ENCODE measurements at regions not wholly inside any gene's neighbourhood (a gene's known extent, or its start where the extent isn't known, plus 50 kb on each side); places are given as distances from the start of the nearest gene placed in this dataset.

DNA sequence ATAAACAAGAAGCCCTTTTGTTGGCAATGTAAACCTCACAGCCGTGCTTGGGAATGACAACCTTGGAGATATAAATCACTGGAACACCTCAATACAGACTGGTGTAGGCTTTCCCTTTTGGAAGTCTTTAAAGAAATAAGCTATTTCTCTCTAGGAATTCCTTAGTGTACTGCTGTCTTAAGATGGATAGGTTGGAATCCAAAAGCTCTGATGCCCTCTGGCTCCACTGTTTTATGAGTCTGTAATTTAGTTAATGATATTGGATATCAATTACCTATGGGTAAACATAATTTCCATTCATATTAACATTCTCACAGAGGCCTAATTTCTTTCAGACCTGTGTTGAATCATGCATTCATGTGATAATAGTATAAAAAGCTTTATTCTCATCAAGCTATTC lies 435.9 kb upstream of the MPDZ start:
- Histone ChIP-seq H3K9me3 (ENCODE audit: control insufficient read depth, insufficient read depth, low read length) (no peaks in the 10 kb centered on the region), H3K27me3 (ENCODE audit: control insufficient read depth, low read length) (no peaks in the 10 kb centered on the region), H3F3A (ENCODE audit: control insufficient read depth, insufficient read depth) (no peaks in the 10 kb centered on the region), H3K4me1 (ENCODE audit: control insufficient read depth, low read length) (no peaks in the 10 kb centered on the region), H3K9me2 (replicated peaks; ENCODE audit: control insufficient read depth, low read length) (no peaks in the 10 kb centered on the region), H3K27ac (ENCODE audit: low read depth, low read length) (no peak overlapping the region), H3K4me2 (ENCODE audit: low read length) (no peak overlapping the region), H3K4me3 (ENCODE audit: low read length) (no peak overlapping the region), H3K79me2 (ENCODE audit: control insufficient read depth, low read length) (no peaks in the 10 kb centered on the region), H4K20me1 (ENCODE audit: control insufficient read depth, insufficient read depth, low read depth, low read length) (no peaks in the 10 kb centered on the region), H3K36me3 (ENCODE audit: control insufficient read depth, low read length) (no peaks in the 10 kb centered on the region)
- no peak for TF ChIP-seq EZH2phosphoT487 (IDR thresholded peaks at IDR 0.05; ENCODE audit: borderline replicate concordance, low read length)
- TF ChIP-seq, protein P1, sequence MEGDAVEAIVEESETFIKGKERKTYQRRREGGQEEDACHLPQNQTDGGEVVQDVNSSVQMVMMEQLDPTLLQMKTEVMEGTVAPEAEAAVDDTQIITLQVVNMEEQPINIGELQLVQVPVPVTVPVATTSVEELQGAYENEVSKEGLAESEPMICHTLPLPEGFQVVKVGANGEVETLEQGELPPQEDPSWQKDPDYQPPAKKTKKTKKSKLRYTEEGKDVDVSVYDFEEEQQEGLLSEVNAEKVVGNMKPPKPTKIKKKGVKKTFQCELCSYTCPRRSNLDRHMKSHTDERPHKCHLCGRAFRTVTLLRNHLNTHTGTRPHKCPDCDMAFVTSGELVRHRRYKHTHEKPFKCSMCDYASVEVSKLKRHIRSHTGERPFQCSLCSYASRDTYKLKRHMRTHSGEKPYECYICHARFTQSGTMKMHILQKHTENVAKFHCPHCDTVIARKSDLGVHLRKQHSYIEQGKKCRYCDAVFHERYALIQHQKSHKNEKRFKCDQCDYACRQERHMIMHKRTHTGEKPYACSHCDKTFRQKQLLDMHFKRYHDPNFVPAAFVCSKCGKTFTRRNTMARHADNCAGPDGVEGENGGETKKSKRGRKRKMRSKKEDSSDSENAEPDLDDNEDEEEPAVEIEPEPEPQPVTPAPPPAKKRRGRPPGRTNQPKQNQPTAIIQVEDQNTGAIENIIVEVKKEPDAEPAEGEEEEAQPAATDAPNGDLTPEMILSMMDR (IDR thresholded peaks at IDR 0.05; ENCODE audit: low read depth, low read length, poor library complexity, severe bottlenecking), result no peak

DNA sequence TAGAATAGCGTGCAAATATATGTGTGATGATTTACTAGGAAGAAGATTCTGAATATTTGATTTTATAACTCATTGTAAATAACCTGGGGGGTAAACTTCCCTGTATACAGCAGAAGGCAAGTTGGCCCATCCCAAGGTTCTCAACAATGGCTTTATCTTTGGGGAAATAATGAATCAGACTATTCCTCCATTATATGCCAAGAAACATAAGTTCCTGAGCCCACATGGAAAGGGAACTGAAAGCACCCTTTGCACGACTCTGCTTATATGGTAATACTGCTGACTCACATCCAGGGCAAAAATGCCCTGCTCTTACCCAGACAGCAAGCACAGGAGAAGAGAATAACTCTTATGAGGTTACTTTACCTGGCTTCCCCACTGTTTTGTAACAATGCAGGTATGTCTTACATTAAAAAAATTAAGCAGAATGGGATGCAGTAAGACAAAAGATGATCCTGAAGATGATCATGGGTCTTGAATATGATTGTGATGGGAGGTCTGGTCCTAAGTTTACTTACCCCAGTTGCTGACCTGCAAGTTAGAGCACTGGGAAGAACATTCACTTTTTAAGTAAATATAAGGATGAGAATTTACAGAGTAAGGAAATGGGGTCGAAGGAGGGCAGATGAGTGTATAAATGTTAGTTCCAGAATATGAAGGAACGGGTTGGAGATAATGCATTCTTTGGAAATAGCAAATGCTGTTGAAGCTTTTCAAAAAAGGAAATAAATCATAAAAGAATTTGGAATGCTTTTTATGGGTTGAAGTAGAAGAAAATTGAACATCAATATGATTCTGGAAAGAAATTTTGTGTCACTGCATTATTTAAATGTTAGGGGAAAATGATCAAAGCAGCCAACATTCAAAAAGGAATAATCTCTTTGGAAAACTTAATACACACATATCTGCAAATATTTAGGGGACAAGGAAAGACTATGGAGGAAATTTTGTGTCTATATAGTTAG lies 428.4 kb upstream of the MPDZ start:
- no peaks in the 10 kb centered on the region for H3K36me3 ChIP-seq (ENCODE audit: control insufficient read depth, low read length)
- no peak overlapping the region for H3K4me2 ChIP-seq (ENCODE audit: low read length)
- H4K20me1 ChIP-seq (ENCODE audit: control insufficient read depth, insufficient read depth, low read depth, low read length), result no peaks in the 10 kb centered on the region
- H3K4me1 ChIP-seq (ENCODE audit: control insufficient read depth, low read length), result no peaks in the 10 kb centered on the region
- no peak overlapping the region for H3K4me3 ChIP-seq (ENCODE audit: low read length)
- H3K27me3 ChIP-seq (ENCODE audit: control insufficient read depth, low read length), result no peaks in the 10 kb centered on the region
- H3K9me3 ChIP-seq (ENCODE audit: control insufficient read depth, insufficient read depth, low read length), result no peaks in the 10 kb centered on the region
- H3K9me2 ChIP-seq (replicated peaks; ENCODE audit: control insufficient read depth, low read length), result no peaks in the 10 kb centered on the region
- no peaks in the 10 kb centered on the region for H3F3A ChIP-seq (ENCODE audit: control insufficient read depth, insufficient read depth)
- no peak overlapping the region for H3K27ac ChIP-seq (ENCODE audit: low read depth, low read length)
- no peaks in the 10 kb centered on the region for H3K79me2 ChIP-seq (ENCODE audit: control insufficient read depth, low read length)
- no peak for TF ChIP-seq EZH2phosphoT487 (IDR thresholded peaks at IDR 0.05; ENCODE audit: borderline replicate concordance, low read length)
- TF ChIP-seq, protein P1 (IDR thresholded peaks at IDR 0.05; ENCODE audit: low read depth, low read length, poor library complexity, severe bottlenecking), result no peak

DNA sequence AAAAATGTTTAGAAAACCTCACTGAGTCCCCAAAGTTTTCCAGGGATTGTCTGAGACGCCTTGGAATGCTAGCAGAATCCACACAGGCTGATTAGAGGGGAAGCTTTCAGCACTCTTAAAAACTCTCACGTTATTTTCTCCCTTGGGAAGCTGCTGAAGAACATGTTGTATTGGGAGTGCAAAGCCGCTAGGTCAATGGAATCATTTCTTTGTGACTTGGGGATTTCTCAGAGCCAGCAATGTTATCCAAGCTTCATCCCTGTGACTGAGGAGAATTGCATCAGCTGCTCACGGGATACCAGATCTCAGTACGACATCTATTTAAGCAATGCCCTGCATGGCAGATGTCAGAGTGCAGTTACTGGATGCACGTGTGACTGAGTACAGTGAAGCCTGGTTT lies 426.4 kb upstream of the MPDZ start:
- no peaks in the 10 kb centered on the region for H4K20me1 ChIP-seq (ENCODE audit: control insufficient read depth, insufficient read depth, low read depth, low read length)
- H3K27me3 ChIP-seq (ENCODE audit: control insufficient read depth, low read length), result no peaks in the 10 kb centered on the region
- H3K79me2 ChIP-seq (ENCODE audit: control insufficient read depth, low read length), result no peaks in the 10 kb centered on the region
- H3K27ac ChIP-seq (ENCODE audit: low read depth, low read length), result no peak overlapping the region
- H3K4me2 ChIP-seq (ENCODE audit: low read length), result no peak overlapping the region
- H3K4me3 ChIP-seq (ENCODE audit: low read length), result no peak overlapping the region
- no peaks in the 10 kb centered on the region for H3F3A ChIP-seq (ENCODE audit: control insufficient read depth, insufficient read depth)
- H3K9me3 ChIP-seq (ENCODE audit: control insufficient read depth, insufficient read depth, low read length), result no peaks in the 10 kb centered on the region
- H3K4me1 ChIP-seq (ENCODE audit: control insufficient read depth, low read length), result no peaks in the 10 kb centered on the region
- TF ChIP-seq, protein P1 (IDR thresholded peaks at IDR 0.05; ENCODE audit: low read depth, low read length, poor library complexity, severe bottlenecking), result no peak
- no peak for TF ChIP-seq EZH2phosphoT487 (IDR thresholded peaks at IDR 0.05; ENCODE audit: borderline replicate concordance, low read length)
- H3K9me2 ChIP-seq (replicated peaks; ENCODE audit: control insufficient read depth, low read length), result no peaks in the 10 kb centered on the region
- no peaks in the 10 kb centered on the region for H3K36me3 ChIP-seq (ENCODE audit: control insufficient read depth, low read length)

All from DOHH2 (cell line).